ENCODE measurements at regions not wholly inside any gene's neighbourhood (a gene's known extent, or its start where the extent isn't known, plus 50 kb on each side); places are given as distances from the start of the nearest gene placed in this dataset.
"Not testable (repeated sequence)": the region's sequence is repeated elsewhere in the genome, so short reads cannot be mapped to it uniquely, and the experiment has no call there.

GRCh38 chr15:95174301-95175259 is 943.2 kb downstream of the MCTP2 start:
- DNase-seq (ENCODE audit: low spot score): peak; percentile 30

GRCh38 chr15:95175914-95176658 is 944.7 kb downstream of the MCTP2 start:
- no peak for DNase-seq (ENCODE audit: low spot score)

- no peak for DNase-seq (ENCODE audit: low spot score)
Observed at GRCh38 chr15:95176794-95177577, 945.6 kb downstream of the MCTP2 start.

GRCh38 chr15:95180530-95180929 is 949.2 kb downstream of the MCTP2 start:
- DNase-seq (ENCODE audit: low spot score): no peak

- DNase-seq (ENCODE audit: low spot score): peak; percentile 50
Observed at GRCh38 chr15:95182091-95182490, 950.7 kb downstream of the MCTP2 start.

- no peak for DNase-seq (ENCODE audit: low spot score)
Observed at GRCh38 chr15:95192923-95193322, 961.6 kb downstream of the MCTP2 start.

- no peak for DNase-seq (ENCODE audit: low spot score)
Observed at GRCh38 chr15:95194746-95195145, 963.4 kb downstream of the MCTP2 start.

GRCh38 chr15:95196176-95196915 is 965.0 kb downstream of the MCTP2 start:
- DNase-seq (ENCODE audit: low spot score): no peak

GRCh38 chr15:95202569-95203349 is 971.4 kb downstream of the MCTP2 start:
- no peak for DNase-seq (ENCODE audit: low spot score)

GRCh38 chr15:95205077-95205476 is 973.7 kb downstream of the MCTP2 start:
- no peak for DNase-seq (ENCODE audit: low spot score)

- DNase-seq (ENCODE audit: low spot score): not testable (repeated sequence)
Observed at GRCh38 chr15:95205830-95206229, 974.5 kb downstream of the MCTP2 start.

- DNase-seq (ENCODE audit: low spot score): no peak
Observed at GRCh38 chr15:95208071-95208470, 976.7 kb downstream of the MCTP2 start.

- peak; percentile 3 for DNase-seq (ENCODE audit: low spot score)
Observed at GRCh38 chr15:95208988-95209387, 977.6 kb downstream of the MCTP2 start.

- DNase-seq (ENCODE audit: low spot score): no peak
Observed at GRCh38 chr15:95210436-95210981, 979.1 kb downstream of the MCTP2 start.

GRCh38 chr15:95215017-95215416 is 983.7 kb downstream of the MCTP2 start:
- DNase-seq (ENCODE audit: low spot score): no peak

GRCh38 chr15:95226835-95227234 is 995.5 kb downstream of the MCTP2 start:
- DNase-seq (ENCODE audit: low spot score): no peak

GRCh38 chr15:95227235-95227634 is 995.9 kb downstream of the MCTP2 start:
- no peak for DNase-seq (ENCODE audit: low spot score)

GRCh38 chr15:95228856-95229555 is 997.6 kb downstream of the MCTP2 start:
- DNase-seq (ENCODE audit: low spot score): no peak

GRCh38 chr15:95235033-95235432 is 1003.7 kb downstream of the MCTP2 start:
- no peak for DNase-seq (ENCODE audit: low spot score)
